MCF 10A (cell line): ENCODE measurements at regions not wholly inside any gene's neighbourhood (a gene's known extent, or its start where the extent isn't known, plus 50 kb on each side); places are given as distances from the start of the nearest gene placed in this dataset.

Experiments
- BruUV-seq: library from RNA; stranded (reverse); fragments of 400-500 nt; replicated peaks from 2 replicates; lab custom pipeline; 2021; lab: Mats Ljungman, UMichigan
- CTCF ChIA-PET: fragments of 300-600 bp; sonication (Branson Sonifier 250); formaldehyde crosslinking; extraction: SDS; loops from one replicate; lab custom pipeline; 2021; ENCODE audit warnings: antibody characterized with exemption, inconsistent platforms; lab: Yijun Ruan, JAX
- POLR2A ChIA-PET: fragments of 300-600, 350-650 bp; sonication (Branson Sonifier 250); formaldehyde crosslinking; extraction: SDS; loops from one replicate; lab custom pipeline; 2020; ENCODE audit warnings: antibody characterized with exemption, inconsistent platforms; lab: Yijun Ruan, JAX
- DNase-seq: peaks from one replicate; pipeline ENCODE4 v3.0.0-alpha.2; 2018; ENCODE audit not compliant: unreplicated experiment
- H3K27ac Mint-ChIP-seq: one replicate; pipeline ENCODE4 v1.8.0; 2022; ENCODE audit warnings: mild to moderate bottlenecking, low read depth, mixed read lengths; ENCODE audit not compliant: unreplicated experiment
- H3K27me3 Mint-ChIP-seq: one replicate; pipeline ENCODE4 v1.8.0; 2022; ENCODE audit warnings: mixed read lengths; ENCODE audit not compliant: insufficient read depth, unreplicated experiment
- H3K36me3 Mint-ChIP-seq: one replicate; pipeline ENCODE4 v1.8.0; 2022; ENCODE audit warnings: mild to moderate bottlenecking, moderate library complexity, mixed read lengths; ENCODE audit not compliant: insufficient read depth, unreplicated experiment
- H3K4me1 Mint-ChIP-seq: one replicate; pipeline ENCODE4 v1.8.0; 2022; ENCODE audit warnings: mixed read lengths; ENCODE audit not compliant: insufficient read depth, unreplicated experiment
- H3K4me3 Mint-ChIP-seq: one replicate; pipeline ENCODE4 v1.8.0; 2022; ENCODE audit warnings: mild to moderate bottlenecking, moderate library complexity, mixed read lengths; ENCODE audit not compliant: unreplicated experiment
- H3K9me3 Mint-ChIP-seq: one replicate; pipeline ENCODE4 v1.8.0; 2022; ENCODE audit warnings: mixed read lengths; ENCODE audit not compliant: unreplicated experiment
- intact Hi-C: fragments of 100-400 bp; cut with micrococcal nuclease; formaldehyde crosslinking; loops from 2 replicates; pipeline ENCODE4 v1.14.1; 2022
- TF ChIP-seq, protein P1 (sequence below): fragments of 200-600 bp; IDR thresholded peaks from one replicate; pipeline ENCODE4 v1.8.0; 2022; ENCODE audit warnings: antibody characterized with exemption, mild to moderate bottlenecking; ENCODE audit not compliant: unreplicated experiment

DNA sequence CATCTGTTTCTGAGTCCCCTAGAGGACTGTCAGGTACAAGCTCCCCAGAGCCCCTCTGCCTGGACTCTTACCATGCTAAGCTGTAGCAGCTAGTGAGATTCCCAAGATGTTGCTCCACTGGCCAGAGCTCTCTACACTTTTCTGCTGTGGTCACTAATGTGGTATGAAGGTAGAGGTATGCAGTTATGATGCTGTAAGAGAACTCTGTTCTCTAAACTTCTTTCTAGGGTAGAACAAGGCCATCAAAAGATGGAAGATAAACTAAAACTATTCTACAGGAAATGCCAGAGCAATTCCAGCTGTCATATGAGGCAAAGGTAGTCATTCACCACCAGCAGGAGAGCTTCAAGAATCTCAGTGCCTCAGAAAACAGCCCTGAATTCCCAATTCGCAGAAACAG lies 517.4 kb upstream of the ARRDC4 start:
- intact Hi-C loops, result no loop called here
- POLR2A ChIA-PET, result no interaction called here
- no peak for DNase-seq
- no peaks in the 10 kb centered on the region for H3K36me3 Mint-ChIP-seq
- no peak overlapping the region for H3K4me3 Mint-ChIP-seq
- H3K27me3 Mint-ChIP-seq, result peaks cover 11% of the 10 kb centered on the region
- H3K9me3 Mint-ChIP-seq, result no peaks in the 10 kb centered on the region
- no peaks in the 10 kb centered on the region for H3K4me1 Mint-ChIP-seq
- no peak overlapping the region for H3K27ac Mint-ChIP-seq
- TF ChIP-seq, protein P1, sequence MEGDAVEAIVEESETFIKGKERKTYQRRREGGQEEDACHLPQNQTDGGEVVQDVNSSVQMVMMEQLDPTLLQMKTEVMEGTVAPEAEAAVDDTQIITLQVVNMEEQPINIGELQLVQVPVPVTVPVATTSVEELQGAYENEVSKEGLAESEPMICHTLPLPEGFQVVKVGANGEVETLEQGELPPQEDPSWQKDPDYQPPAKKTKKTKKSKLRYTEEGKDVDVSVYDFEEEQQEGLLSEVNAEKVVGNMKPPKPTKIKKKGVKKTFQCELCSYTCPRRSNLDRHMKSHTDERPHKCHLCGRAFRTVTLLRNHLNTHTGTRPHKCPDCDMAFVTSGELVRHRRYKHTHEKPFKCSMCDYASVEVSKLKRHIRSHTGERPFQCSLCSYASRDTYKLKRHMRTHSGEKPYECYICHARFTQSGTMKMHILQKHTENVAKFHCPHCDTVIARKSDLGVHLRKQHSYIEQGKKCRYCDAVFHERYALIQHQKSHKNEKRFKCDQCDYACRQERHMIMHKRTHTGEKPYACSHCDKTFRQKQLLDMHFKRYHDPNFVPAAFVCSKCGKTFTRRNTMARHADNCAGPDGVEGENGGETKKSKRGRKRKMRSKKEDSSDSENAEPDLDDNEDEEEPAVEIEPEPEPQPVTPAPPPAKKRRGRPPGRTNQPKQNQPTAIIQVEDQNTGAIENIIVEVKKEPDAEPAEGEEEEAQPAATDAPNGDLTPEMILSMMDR, result no peak
- CTCF ChIA-PET, result interaction anchor here (0.6 kb wide), 1 partner anchor 263 kb away, joined by 3 read pairs; no protein-coding TSS in a partner anchor
- BruUV-seq, result no TSS peak

DNA sequence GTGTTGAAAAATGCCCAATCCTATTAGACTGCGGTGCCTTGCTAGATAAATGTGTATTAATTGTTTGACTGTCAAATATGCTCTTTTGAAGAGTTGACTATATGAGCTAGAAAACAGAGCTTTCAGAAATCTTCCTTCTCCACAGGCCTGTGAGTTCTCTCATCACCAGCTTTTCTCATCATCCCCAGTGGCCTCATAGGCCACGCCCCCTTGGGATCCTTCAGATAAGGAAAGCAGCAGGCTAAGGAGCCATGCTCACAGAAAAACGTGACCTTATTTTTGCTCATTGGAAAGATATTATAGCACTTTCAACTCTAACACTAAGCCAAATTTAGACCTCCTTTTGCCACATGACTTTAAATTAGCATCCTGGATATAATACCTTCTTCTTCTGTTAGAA lies 514.4 kb upstream of the ARRDC4 start:
- TF ChIP-seq, protein P1, result no peak
- ChIA-PET POLR2A (no interaction called here), CTCF (no interaction called here)
- Mint-ChIP-seq H3K4me3 (no peak overlapping the region), H3K27me3 (peaks cover 6% of the 10 kb centered on the region), H3K9me3 (no peaks in the 10 kb centered on the region), H3K36me3 (no peaks in the 10 kb centered on the region), H3K4me1 (no peaks in the 10 kb centered on the region), H3K27ac (no peak overlapping the region)
- intact Hi-C loops, result no loop called here
- DNase-seq, result no peak
- no TSS peak for BruUV-seq

DNA sequence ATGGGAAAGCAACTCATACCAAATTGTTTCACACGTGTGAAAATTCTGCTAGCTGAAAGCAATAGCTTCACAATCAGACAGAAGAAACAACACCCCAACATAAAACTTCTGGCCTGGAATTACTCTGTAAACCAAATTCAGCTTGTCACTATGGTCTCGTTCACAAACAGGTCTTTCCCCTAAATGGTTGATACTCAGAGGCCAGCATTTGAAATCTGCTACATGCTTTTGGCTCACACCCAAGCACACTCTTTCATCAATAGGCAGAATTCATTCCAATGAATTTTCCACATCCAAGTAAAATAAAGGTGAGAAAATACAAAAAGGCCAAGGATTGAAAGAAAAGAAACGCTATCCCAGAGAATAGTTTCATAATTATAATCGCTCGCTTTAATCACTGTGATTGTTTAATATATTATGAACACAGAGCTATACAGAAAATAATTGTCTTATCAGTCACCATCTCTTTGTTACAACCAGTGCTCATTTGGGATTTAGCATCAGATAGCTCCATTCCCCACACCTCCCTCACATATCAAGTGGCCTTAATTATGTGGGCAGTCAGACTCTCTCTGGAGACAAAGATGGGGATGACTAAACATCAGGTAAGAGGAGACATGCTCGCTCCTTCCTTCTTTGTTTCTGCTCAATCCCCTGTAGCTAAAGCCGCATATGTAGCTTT lies 503.8 kb upstream of the ARRDC4 start:
- Mint-ChIP-seq H3K4me1 (no peaks in the 10 kb centered on the region), H3K27me3 (peaks cover 3% of the 10 kb centered on the region), H3K36me3 (no peaks in the 10 kb centered on the region), H3K9me3 (no peaks in the 10 kb centered on the region), H3K4me3 (no peak overlapping the region), H3K27ac (no peak overlapping the region)
- no peak for DNase-seq
- intact Hi-C loops, result no loop called here
- TF ChIP-seq, protein P1, result no peak
- no TSS peak for BruUV-seq
- ChIA-PET CTCF (interaction anchor here (0.6 to 0.9 kb wide), 2 partner anchors 70 to 1866 kb away, joined by 3 read pairs; no protein-coding TSS in a partner anchor), POLR2A (interaction anchor here (0.6 kb wide), 1 partner anchor 31 kb away, joined by 3 read pairs; no protein-coding TSS in a partner anchor)

DNA sequence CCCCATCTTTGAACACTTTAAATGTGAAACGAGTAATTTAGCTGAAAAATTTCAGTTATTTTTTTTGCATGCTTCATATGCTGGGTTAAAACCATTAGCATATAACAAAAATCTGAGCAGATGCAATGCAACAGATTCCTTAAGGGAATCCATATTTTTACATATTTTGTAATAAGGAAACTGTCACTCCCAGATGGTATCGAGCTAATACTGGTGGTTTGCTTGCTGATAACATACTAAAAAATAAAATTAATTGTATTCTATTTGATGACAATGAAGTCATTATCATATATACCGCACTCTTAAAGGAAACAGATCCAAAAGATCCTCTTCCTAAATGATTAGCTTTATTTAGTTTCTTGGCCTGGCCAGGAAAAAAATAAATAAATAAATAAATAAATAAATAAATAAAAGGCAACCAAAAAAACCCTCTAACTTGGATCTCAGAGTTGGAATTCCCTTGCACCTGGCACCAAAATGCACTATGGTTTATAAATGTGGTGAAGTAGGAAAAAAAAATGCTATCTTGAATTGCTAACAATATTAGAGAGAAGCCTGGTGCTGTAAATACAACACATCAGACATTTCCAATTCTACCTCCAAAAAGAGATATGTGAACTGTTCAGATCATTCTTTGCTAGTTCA lies 503.2 kb upstream of the ARRDC4 start:
- TF ChIP-seq, protein P1, result no peak
- DNase-seq, result no peak
- ChIA-PET CTCF (interaction anchor here (0.6 to 0.9 kb wide), 3 partner anchors 69 to 1866 kb away, joined by 3 read pairs; no protein-coding TSS in a partner anchor), POLR2A (interaction anchor here (0.6 kb wide), 1 partner anchor 32 kb away, joined by 3 read pairs; no protein-coding TSS in a partner anchor)
- Mint-ChIP-seq H3K36me3 (no peaks in the 10 kb centered on the region), H3K4me3 (no peak overlapping the region), H3K9me3 (no peaks in the 10 kb centered on the region), H3K27me3 (peaks cover 10% of the 10 kb centered on the region), H3K27ac (no peak overlapping the region), H3K4me1 (no peaks in the 10 kb centered on the region)
- BruUV-seq, result no TSS peak
- intact Hi-C loops, result no loop called here
